Esophagus muscularis mucosa (tissue), 4 donors: ENCODE measurements at regions not wholly inside any gene's neighbourhood (a gene's known extent, or its start where the extent isn't known, plus 50 kb on each side); places are given as distances from the start of the nearest gene placed in this dataset.

ENCODE experiments used
- DNase-seq: peaks from one replicate; pipeline ENCODE4 v3.0.0-alpha.2; 2017; ENCODE audit errors: extremely low spot score
- H3K27ac ChIP-seq, 4 donors: fragments of 200-600 bp; sonication (generic); replicated peaks in 1 of 4; 1 replicate in 3 of 4; 2 replicates in 1 of 4; pipeline ENCODE4 v1.5.1; 2016 to 2019; ENCODE audit warnings: mild to moderate bottlenecking in 1 of 4
- H3K27me3 ChIP-seq, 4 donors: fragments of 200-600 bp; sonication (generic); one replicate each; pipeline versions ENCODE4 v1.5.1 to v1.6.0; 2016 to 2019
- H3K36me3 ChIP-seq, 4 donors: fragments of 200-600 bp; sonication (generic); one replicate each; pipeline ENCODE4 v1.5.1; 2016 to 2019
- H3K4me1 ChIP-seq, 4 donors: fragments of 200-600 bp; sonication (generic); one replicate each; pipeline ENCODE4 v1.5.1; 2016 to 2019
- H3K4me3 ChIP-seq, 4 donors: fragments of 200-600 bp; sonication (generic); 1 replicate in 2 of 4; 2 replicates in 2 of 4; pipeline ENCODE4 v1.5.1; 2016 to 2019; ENCODE audit warnings: mild to moderate bottlenecking in 4 of 4, moderate library complexity in 1 of 4
- H3K9me3 ChIP-seq, 4 donors: fragments of 200-600 bp; sonication (generic); 1 replicate in 3 of 4; 2 replicates in 1 of 4; pipeline ENCODE4 v1.5.1; 2016 to 2019
- EP300 ChIP-seq: sonication (generic); formaldehyde crosslinking; IDR thresholded peaks from one replicate; pipeline ENCODE4 v1.6.1; 2017; ENCODE audit warnings: antibody characterized with exemption
- POLR2A ChIP-seq: fragments of 450-650 bp; IDR thresholded peaks from one replicate; pipeline ENCODE4 v1.6.1; 2017; ENCODE audit warnings: antibody characterized with exemption, moderate library complexity, mild to moderate bottlenecking, low read depth
- POLR2AphosphoS5 ChIP-seq, 2 donors: sonication (generic); formaldehyde crosslinking; IDR thresholded peaks; one replicate each; pipeline ENCODE4 v1.6.1; 2017; ENCODE audit warnings: antibody characterized with exemption in 2 of 2
- WGBS: methylation state at CpG from one replicate; pipeline ENCODE4 v1.1.5; 2018; 5-methylcytosine and 5-hydroxymethylcytosine counted together
- intact Hi-C: fragments of 100-400 bp; cut with DNase I; formaldehyde crosslinking; loops from one replicate; pipeline ENCODE4 v1.15.1; 2023
- TF ChIP-seq, protein P1 (sequence below), 3 experiments: fragments of 200-600 bp in 2 of 3; fragments of 450-650 bp in 1 of 3; sonication (generic) in 2 of 3; IDR thresholded peaks; one replicate each; pipeline ENCODE4 v1.5.1; 2017 to 2019; ENCODE audit warnings: antibody characterized with exemption in 3 of 3, mild to moderate bottlenecking in 2 of 3, moderate library complexity in 1 of 3

- no peak for DNase-seq
- 86% methylated on average over 1 of the region's 1 CpG for WGBS
- no peak overlapping the region for H3K27ac ChIP-seq
- no peaks in the 10 kb centered on the region for H3K4me1 ChIP-seq
- H3K36me3 ChIP-seq = no peaks in the 10 kb centered on the region
- no peaks in the 10 kb centered on the region for H3K9me3 ChIP-seq
- H3K4me3 ChIP-seq = no peak overlapping the region
- intact Hi-C loops = no loop called here
- H3K27me3 ChIP-seq = no peaks in the 10 kb centered on the region
- TF ChIP-seq EP300 (no peak), POLR2AphosphoS5 (IDR thresholded peaks at IDR 0.05) (no peak), POLR2A (no peak)
- TF ChIP-seq, protein P1, sequence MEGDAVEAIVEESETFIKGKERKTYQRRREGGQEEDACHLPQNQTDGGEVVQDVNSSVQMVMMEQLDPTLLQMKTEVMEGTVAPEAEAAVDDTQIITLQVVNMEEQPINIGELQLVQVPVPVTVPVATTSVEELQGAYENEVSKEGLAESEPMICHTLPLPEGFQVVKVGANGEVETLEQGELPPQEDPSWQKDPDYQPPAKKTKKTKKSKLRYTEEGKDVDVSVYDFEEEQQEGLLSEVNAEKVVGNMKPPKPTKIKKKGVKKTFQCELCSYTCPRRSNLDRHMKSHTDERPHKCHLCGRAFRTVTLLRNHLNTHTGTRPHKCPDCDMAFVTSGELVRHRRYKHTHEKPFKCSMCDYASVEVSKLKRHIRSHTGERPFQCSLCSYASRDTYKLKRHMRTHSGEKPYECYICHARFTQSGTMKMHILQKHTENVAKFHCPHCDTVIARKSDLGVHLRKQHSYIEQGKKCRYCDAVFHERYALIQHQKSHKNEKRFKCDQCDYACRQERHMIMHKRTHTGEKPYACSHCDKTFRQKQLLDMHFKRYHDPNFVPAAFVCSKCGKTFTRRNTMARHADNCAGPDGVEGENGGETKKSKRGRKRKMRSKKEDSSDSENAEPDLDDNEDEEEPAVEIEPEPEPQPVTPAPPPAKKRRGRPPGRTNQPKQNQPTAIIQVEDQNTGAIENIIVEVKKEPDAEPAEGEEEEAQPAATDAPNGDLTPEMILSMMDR (IDR thresholded peaks at IDR 0.05) = no peak
Measured at GRCh38 chr11:80194016-80194415, 753.2 kb upstream of the TENM4 start.

DNA sequence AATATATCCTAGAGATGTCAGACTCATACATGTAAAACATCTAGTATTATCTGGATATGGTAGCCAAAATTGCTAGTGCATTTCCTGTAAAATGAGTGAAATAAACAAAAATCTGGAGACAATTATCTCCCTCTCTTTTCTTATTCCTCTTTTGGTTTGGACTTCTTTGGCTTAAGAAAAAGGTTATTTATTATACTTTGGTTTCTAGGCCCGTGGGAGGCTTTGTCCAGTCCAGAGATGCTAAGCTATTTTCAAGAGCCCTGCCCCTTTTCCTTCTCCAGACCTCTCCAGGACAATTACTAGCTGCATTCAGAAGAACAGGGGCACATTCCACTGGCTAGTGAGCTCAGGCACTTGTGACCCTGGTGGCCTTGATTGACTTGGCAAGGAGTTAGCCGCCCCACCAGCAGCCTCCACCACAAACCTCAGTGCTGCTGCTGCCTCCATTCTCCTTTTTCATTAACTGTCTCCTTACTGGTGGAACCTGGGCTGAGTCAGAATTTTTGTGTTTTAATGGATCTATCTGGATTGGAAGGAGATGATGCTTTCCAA lies 747.3 kb upstream of the TENM4 start:
- intact Hi-C loops = no loop called here
- no peak for DNase-seq
- Histone ChIP-seq H3K4me1 (peaks cover 0 to 10% (median 0%) of the 10 kb centered on the region in 4 donors), H3K36me3 (no peaks in the 10 kb centered on the region), H3K9me3 (no peaks in the 10 kb centered on the region), H3K4me3 (no peak overlapping the region), H3K27me3 (no peaks in the 10 kb centered on the region), H3K27ac (no peak overlapping the region)
- TF ChIP-seq, protein P1 (IDR thresholded peaks at IDR 0.05) = no peak
- TF ChIP-seq POLR2AphosphoS5 (IDR thresholded peaks at IDR 0.05) (no peak), POLR2A (no peak), EP300 (no peak)
- WGBS = 55% methylated on average over 2 of the region's 2 CpGs

DNA sequence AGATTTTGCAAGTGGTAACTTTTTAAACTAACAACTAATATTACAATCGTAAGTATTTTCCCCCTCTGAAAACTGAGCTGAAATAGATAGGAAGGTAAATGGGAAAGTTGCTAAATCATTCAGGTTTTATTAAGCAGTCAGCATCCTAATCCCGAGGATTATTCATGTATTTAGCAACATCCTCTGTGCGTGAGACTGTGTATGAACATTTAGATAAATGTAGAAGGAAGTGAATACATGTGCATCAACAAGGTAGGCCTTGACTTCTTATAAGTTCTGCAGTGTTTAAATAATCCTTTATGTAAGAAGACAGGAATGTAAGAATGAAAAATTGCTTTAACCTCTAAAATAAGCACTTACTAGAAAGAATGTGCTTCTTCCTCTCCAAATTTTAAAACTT lies 745.9 kb upstream of the TENM4 start:
- H3K4me3 ChIP-seq = no peak overlapping the region
- DNase-seq = no peak
- no peaks in the 10 kb centered on the region for H3K9me3 ChIP-seq
- peaks cover 0 to 10% (median 0%) of the 10 kb centered on the region in 4 donors for H3K4me1 ChIP-seq
- TF ChIP-seq, protein P1 (IDR thresholded peaks at IDR 0.05) = no peak
- TF ChIP-seq POLR2AphosphoS5 (IDR thresholded peaks at IDR 0.05) (no peak), POLR2A (no peak), EP300 (no peak)
- H3K36me3 ChIP-seq = no peaks in the 10 kb centered on the region
- H3K27me3 ChIP-seq = no peaks in the 10 kb centered on the region
- H3K27ac ChIP-seq = no peak overlapping the region
- intact Hi-C loops = no loop called here
- 39% methylated on average over 3 of the region's 3 CpGs for WGBS

GRCh38 chr11:80182901-80183300 lies 742.1 kb upstream of the TENM4 start:
- DNase-seq = no peak
- H3K27me3 ChIP-seq = no peaks in the 10 kb centered on the region
- no peak overlapping the region for H3K27ac ChIP-seq
- WGBS = 71% methylated on average over 3 of the region's 3 CpGs
- intact Hi-C loops = no loop called here
- H3K36me3 ChIP-seq = no peaks in the 10 kb centered on the region
- peaks cover 0 to 10% (median 0%) of the 10 kb centered on the region in 4 donors for H3K4me1 ChIP-seq
- TF ChIP-seq EP300 = no peak
- no peak for TF ChIP-seq POLR2AphosphoS5 (IDR thresholded peaks at IDR 0.05)
- TF ChIP-seq POLR2A = no peak
- TF ChIP-seq, protein P1 (IDR thresholded peaks at IDR 0.05) = no peak
- H3K4me3 ChIP-seq = no peak overlapping the region
- H3K9me3 ChIP-seq = no peaks in the 10 kb centered on the region
